Gastroesophageal sphincter (tissue), 4 donors: ENCODE measurements at regions not wholly inside any gene's neighbourhood (a gene's known extent, or its start where the extent isn't known, plus 50 kb on each side); places are given as distances from the start of the nearest gene placed in this dataset.

Experiments used
- ATAC-seq: fragments of 150-250 bp; one replicate; pipeline ENCODE4 v1.9.1; 2016; ENCODE audit warnings: mild to moderate bottlenecking, moderate library complexity
- H3K27ac ChIP-seq, 4 donors: fragments of 200-600 bp; sonication (generic) in 3 of 4; 1 replicate in 3 of 4; 2 replicates in 1 of 4; pipeline ENCODE4 v1.5.1; 2016 to 2019
- H3K27me3 ChIP-seq: fragments of 200-600 bp; sonication (generic); one replicate; pipeline ENCODE4 v1.5.1; 2019
- H3K36me3 ChIP-seq, 2 donors: fragments of 200-600 bp; sonication (generic); one replicate each; pipeline ENCODE4 v1.5.1; 2019; ENCODE audit warnings: control low read depth in 1 of 2
- H3K4me1 ChIP-seq, 3 donors: fragments of 200-600 bp; sonication (generic); 1 replicate in 2 of 3; 2 replicates in 1 of 3; pipeline ENCODE4 v1.5.1; 2016 to 2019; ENCODE audit warnings: control low read depth in 2 of 3
- H3K4me3 ChIP-seq, 2 donors: fragments of 200-600 bp; sonication (generic); one replicate each; pipeline ENCODE4 v1.5.1; 2019; ENCODE audit warnings: mild to moderate bottlenecking in 1 of 2, moderate library complexity in 1 of 2
- H3K9me3 ChIP-seq, 3 donors: fragments of 200-600 bp; sonication (generic); one replicate each; pipeline ENCODE4 v1.5.1; 2017 to 2019; ENCODE audit warnings: control low read depth in 2 of 3
- EP300 ChIP-seq: sonication (generic); formaldehyde crosslinking; IDR thresholded peaks from one replicate; pipeline ENCODE4 v1.6.1; 2017; ENCODE audit warnings: antibody characterized with exemption, mild to moderate bottlenecking
- POLR2A ChIP-seq, 2 donors: fragments of 450-650 bp; IDR thresholded peaks; one replicate each; pipeline ENCODE4 v1.6.1; 2017; ENCODE audit warnings: antibody characterized with exemption in 2 of 2, mild to moderate bottlenecking in 2 of 2, moderate library complexity in 1 of 2
- POLR2AphosphoS5 ChIP-seq: sonication (generic); formaldehyde crosslinking; IDR thresholded peaks from one replicate; pipeline ENCODE4 v1.6.1; 2017; ENCODE audit warnings: antibody characterized with exemption
- WGBS, 2 donors: methylation state at CpG; one replicate each; pipeline ENCODE4 v1.1.5; 2018; ENCODE audit warnings: low coverage in 1 of 2; 5-methylcytosine and 5-hydroxymethylcytosine counted together
- TF ChIP-seq, protein P1 (sequence below), 4 experiments: fragments of 200-600 bp in 2 of 4; fragments of 450-650 bp in 2 of 4; sonication (generic) in 1 of 4; IDR thresholded peaks; one replicate each; pipeline ENCODE4 v1.5.1; 2017 to 2019; ENCODE audit warnings: antibody characterized with exemption in 4 of 4, mild to moderate bottlenecking in 2 of 4, moderate library complexity in 2 of 4

DNA sequence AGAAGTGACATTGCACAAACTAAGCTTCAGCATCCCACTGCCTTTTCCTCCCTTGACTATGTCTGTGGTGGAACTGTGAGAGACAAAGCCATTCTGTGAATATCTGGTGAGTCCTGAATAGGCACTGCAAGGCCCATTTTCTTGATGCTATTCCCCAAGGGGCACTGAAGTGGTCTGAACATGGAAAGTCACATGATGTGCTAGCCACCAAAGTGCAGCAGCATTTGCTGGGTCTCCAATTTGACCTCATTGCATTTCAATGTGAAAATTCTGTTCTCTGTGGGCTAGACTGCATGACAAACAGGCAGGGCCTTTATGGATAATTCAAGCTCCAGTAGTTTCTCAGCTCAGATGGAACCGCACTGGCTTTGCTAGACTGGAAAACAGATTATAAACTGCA lies 627.4 kb upstream of the BOD1L1 start:
- Histone ChIP-seq H3K36me3 (no peaks in the 10 kb centered on the region), H3K27ac (no peak overlapping the region), H3K4me1 (no peaks in the 10 kb centered on the region), H3K9me3 (no peaks in the 10 kb centered on the region), H3K27me3 (no peaks in the 10 kb centered on the region), H3K4me3 (no peak overlapping the region)
- TF ChIP-seq POLR2A (IDR thresholded peaks at IDR 0.05) (no peak), EP300 (no peak), POLR2AphosphoS5 (no peak)
- TF ChIP-seq, protein P1, sequence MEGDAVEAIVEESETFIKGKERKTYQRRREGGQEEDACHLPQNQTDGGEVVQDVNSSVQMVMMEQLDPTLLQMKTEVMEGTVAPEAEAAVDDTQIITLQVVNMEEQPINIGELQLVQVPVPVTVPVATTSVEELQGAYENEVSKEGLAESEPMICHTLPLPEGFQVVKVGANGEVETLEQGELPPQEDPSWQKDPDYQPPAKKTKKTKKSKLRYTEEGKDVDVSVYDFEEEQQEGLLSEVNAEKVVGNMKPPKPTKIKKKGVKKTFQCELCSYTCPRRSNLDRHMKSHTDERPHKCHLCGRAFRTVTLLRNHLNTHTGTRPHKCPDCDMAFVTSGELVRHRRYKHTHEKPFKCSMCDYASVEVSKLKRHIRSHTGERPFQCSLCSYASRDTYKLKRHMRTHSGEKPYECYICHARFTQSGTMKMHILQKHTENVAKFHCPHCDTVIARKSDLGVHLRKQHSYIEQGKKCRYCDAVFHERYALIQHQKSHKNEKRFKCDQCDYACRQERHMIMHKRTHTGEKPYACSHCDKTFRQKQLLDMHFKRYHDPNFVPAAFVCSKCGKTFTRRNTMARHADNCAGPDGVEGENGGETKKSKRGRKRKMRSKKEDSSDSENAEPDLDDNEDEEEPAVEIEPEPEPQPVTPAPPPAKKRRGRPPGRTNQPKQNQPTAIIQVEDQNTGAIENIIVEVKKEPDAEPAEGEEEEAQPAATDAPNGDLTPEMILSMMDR (IDR thresholded peaks at IDR 0.05): no peak
- WGBS, 2 donors: 83% methylated on average over 1 of the region's 1 CpG; no CpG with 5 or more reads in 1 of the 2 donors
- no peak for ATAC-seq

DNA sequence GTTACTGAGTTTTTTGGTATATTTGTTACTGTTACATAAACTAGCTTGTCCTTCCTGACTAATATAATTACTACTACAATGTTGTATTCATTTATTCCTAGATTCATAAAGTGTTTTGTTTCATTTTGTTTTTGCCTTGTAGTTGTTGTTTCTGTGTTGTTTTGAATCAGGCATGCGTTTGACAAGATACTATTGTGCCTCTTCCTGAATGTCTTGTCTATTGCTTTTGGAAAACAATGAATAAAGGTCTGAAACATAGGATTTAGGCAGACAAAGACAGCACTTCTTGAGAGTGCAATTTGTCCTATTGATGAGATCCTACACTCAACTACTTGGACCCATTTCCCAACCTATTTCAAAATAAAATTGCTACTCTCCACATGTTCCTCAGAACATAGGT lies 630.4 kb upstream of the BOD1L1 start:
- TF ChIP-seq EP300: no peak
- TF ChIP-seq, protein P1 (IDR thresholded peaks at IDR 0.05): no peak
- TF ChIP-seq POLR2A (IDR thresholded peaks at IDR 0.05): no peak
- TF ChIP-seq POLR2AphosphoS5: no peak
- H3K27ac ChIP-seq: no peak overlapping the region
- 64 to 80% methylated on average over 1 of the region's 1 CpG for WGBS, 2 donors
- H3K4me3 ChIP-seq: no peak overlapping the region
- H3K9me3 ChIP-seq: no peaks in the 10 kb centered on the region
- no peaks in the 10 kb centered on the region for H3K27me3 ChIP-seq
- no peak for ATAC-seq
- H3K36me3 ChIP-seq: no peaks in the 10 kb centered on the region
- H3K4me1 ChIP-seq: no peaks in the 10 kb centered on the region

DNA sequence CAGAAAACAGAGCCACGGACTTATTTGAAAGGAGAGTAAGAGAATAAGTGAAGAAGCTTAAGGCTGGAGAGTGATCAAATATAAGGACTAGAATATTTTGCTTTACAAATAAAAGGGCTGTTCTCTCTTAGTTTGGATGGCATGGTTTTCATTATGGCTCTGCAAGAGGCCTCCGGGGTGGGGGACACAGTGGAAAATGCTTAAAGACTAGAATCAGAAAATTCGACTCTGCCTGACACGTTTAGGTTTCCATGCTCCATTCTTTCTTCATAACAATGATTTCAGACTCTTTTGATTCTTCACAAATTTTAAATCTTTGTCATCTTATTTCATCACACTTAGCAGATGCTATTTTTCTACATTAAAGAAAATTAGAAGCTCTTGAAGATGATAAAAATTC lies 632.4 kb upstream of the BOD1L1 start:
- ATAC-seq: no peak
- no peak for TF ChIP-seq EP300
- no peak for TF ChIP-seq POLR2A (IDR thresholded peaks at IDR 0.05)
- TF ChIP-seq, protein P1 (IDR thresholded peaks at IDR 0.05): no peak
- no peak for TF ChIP-seq POLR2AphosphoS5
- 85 to 86% methylated on average over 4 of the region's 4 CpGs for whole genome bisulfite sequencing, 2 donors

DNA sequence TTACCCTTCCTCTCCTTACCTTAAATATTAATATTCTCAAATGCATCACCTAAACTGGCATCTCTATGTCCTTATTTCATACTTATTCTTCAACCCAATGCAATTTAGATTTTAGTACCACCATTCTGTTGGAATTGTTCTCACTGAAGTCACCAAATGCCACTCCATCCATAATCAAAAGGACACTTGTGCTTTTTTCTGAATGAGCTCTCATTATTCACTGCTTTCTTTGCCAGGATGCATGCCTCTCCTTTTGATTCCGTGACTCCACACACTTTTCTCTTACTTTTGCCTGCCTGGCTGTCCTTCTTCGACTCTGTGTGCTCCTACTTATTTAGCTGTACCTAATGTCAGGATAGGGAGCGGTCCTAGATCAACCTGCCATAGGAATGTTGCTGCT lies 633.1 kb upstream of the BOD1L1 start:
- Histone ChIP-seq H3K4me3 (no peak overlapping the region), H3K27ac (no peak overlapping the region), H3K36me3 (no peaks in the 10 kb centered on the region), H3K4me1 (no peaks in the 10 kb centered on the region), H3K9me3 (no peaks in the 10 kb centered on the region), H3K27me3 (no peaks in the 10 kb centered on the region)
- no peak for ATAC-seq
- 71 to 80% methylated on average over 1 to 3 of the region's 3 CpGs for WGBS, 2 donors
- TF ChIP-seq POLR2AphosphoS5 (no peak), POLR2A (IDR thresholded peaks at IDR 0.05) (no peak), EP300 (no peak)
- TF ChIP-seq, protein P1 (IDR thresholded peaks at IDR 0.05): no peak

More for the DNA sequence above, 632.4 kb upstream of the BOD1L1 start:
- Histone ChIP-seq H3K4me1 (no peaks in the 10 kb centered on the region), H3K27ac (no peak overlapping the region), H3K9me3 (no peaks in the 10 kb centered on the region), H3K4me3 (no peak overlapping the region), H3K27me3 (no peaks in the 10 kb centered on the region), H3K36me3 (no peaks in the 10 kb centered on the region)

DNA sequence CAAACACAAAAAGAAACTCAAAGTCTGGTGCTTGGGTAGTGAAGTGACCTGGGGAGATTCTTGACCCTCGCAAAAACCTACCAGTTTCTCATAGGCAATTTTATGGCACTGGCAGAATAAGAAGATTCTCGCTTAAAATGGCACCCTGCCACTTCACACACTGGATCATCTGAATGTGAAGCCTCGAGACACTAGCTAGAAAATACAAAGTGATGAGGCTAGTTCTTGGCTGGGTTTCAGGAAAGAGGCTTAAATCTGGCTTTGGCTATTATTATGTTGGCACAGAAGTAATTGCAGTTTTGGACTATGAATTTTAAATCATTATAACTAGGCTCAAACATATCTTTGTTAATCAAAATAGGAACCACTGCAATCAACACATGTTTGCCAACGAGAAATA lies 634.7 kb upstream of the BOD1L1 start:
- Histone ChIP-seq H3K36me3 (no peaks in the 10 kb centered on the region), H3K27ac (no peak overlapping the region), H3K4me3 (no peak overlapping the region), H3K9me3 (no peaks in the 10 kb centered on the region), H3K27me3 (no peaks in the 10 kb centered on the region), H3K4me1 (no peaks in the 10 kb centered on the region)
- no peak for TF ChIP-seq POLR2AphosphoS5
- TF ChIP-seq, protein P1 (IDR thresholded peaks at IDR 0.05): no peak
- TF ChIP-seq POLR2A (IDR thresholded peaks at IDR 0.05): no peak
- TF ChIP-seq EP300: no peak
- no peak for ATAC-seq
- 25 to 53% methylated on average over 2 to 4 of the region's 4 CpGs for WGBS, 2 donors
